ENCODE measurements at regions not wholly inside any gene's neighbourhood (a gene's known extent, or its start where the extent isn't known, plus 50 kb on each side); places are given as distances from the start of the nearest gene placed in this dataset.

DNA sequence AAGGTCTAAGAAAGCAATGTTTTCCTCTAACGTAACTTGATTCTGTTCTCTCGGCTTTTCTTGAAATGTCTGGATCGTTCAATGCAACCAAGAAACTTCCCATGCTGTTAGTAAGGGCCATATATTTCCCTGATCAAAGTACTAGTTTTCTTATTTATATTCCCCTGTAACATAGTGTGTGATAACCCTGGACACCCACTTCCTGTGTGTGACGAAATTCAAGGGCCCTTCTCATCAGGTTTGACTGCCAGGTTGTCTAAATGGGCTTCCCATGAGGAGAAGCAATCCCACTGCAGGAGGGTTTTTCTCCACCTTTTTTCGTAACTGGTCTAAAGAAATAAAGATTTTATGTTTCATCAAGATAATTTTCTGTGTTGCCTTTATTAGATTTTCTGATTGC is 102.6 kb upstream of the RPS6KA2 start:
- DNase-seq (ENCODE audit: low spot score in 2 of 2, unreplicated experiment in 2 of 2): no peak
- TF ChIP-seq, protein P1, sequence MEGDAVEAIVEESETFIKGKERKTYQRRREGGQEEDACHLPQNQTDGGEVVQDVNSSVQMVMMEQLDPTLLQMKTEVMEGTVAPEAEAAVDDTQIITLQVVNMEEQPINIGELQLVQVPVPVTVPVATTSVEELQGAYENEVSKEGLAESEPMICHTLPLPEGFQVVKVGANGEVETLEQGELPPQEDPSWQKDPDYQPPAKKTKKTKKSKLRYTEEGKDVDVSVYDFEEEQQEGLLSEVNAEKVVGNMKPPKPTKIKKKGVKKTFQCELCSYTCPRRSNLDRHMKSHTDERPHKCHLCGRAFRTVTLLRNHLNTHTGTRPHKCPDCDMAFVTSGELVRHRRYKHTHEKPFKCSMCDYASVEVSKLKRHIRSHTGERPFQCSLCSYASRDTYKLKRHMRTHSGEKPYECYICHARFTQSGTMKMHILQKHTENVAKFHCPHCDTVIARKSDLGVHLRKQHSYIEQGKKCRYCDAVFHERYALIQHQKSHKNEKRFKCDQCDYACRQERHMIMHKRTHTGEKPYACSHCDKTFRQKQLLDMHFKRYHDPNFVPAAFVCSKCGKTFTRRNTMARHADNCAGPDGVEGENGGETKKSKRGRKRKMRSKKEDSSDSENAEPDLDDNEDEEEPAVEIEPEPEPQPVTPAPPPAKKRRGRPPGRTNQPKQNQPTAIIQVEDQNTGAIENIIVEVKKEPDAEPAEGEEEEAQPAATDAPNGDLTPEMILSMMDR (IDR thresholded peaks at IDR 0.05; ENCODE audit: unreplicated experiment): no peak
- H3K27me3 Mint-ChIP-seq (ENCODE audit: low read depth): peaks cover 2% of the 10 kb centered on the region
- peaks cover 18% of the 10 kb centered on the region for H3K4me1 Mint-ChIP-seq
- H3K9me3 Mint-ChIP-seq: no peaks in the 10 kb centered on the region
- H3K36me3 Mint-ChIP-seq: no peaks in the 10 kb centered on the region
- no peak overlapping the region for H3K4me3 Mint-ChIP-seq
- H3K27ac Mint-ChIP-seq: no peak overlapping the region

DNA sequence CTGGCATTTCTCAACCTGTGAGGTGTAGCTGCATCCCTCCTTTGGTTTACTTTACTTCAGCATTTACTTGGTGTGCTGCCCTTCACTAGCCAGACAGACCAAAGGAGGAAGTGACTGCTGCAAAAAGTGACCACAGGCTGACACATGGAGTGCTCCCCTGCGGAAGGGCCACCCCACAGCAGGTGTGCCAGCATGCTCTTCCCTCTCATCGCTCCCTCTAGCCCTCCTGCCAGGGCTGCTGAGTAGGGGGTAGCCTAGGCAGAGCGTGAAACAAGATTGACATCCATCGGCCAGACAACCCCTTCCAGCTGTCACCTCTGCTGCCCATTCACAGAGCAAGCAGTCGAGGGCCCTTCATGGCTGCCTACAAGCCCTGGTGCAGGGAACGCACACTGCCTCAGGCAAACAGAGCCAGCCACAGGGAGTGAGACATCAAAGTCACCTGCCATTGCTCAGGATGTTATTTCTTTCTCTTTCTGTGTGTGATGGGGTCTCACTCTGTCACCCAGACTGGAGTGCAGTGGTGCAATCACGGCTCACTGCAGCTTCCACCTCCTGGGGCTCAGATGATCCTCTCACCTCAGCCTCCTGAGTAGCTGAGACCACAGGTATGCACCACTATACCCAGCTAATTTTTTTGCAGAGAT is 102.0 kb upstream of the RPS6KA2 start:
- peaks cover 24% of the 10 kb centered on the region for H3K4me1 Mint-ChIP-seq
- no peak overlapping the region for H3K27ac Mint-ChIP-seq
- no peaks in the 10 kb centered on the region for H3K9me3 Mint-ChIP-seq
- no peak for DNase-seq (ENCODE audit: low spot score in 2 of 2, unreplicated experiment in 2 of 2)
- peaks cover 2% of the 10 kb centered on the region for H3K27me3 Mint-ChIP-seq (ENCODE audit: low read depth)
- TF ChIP-seq, protein P1 (IDR thresholded peaks at IDR 0.05; ENCODE audit: unreplicated experiment): no peak
- no peak overlapping the region for H3K4me3 Mint-ChIP-seq
- no peaks in the 10 kb centered on the region for H3K36me3 Mint-ChIP-seq

DNA sequence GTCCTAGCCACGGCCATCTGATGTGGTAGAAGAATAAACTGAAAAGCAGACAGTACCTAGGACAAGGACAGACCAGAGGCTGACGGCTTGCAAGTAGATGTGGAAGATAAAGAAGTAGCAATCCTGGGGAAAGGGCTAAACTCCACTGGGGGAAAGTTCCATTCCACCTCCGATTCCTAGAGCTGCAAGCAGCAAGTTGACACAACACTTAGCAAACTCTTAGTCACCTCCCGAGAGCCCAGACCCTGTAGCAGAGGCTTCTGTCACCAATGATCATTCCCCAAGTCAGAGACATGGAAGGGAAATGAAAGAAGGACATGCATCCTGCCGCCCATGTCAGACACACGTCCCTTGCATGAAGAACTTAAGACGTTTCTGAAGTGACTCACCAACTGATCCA is 99.2 kb upstream of the RPS6KA2 start:
- no peak for DNase-seq (ENCODE audit: low spot score in 2 of 2, unreplicated experiment in 2 of 2)
- peaks cover 25% of the 10 kb centered on the region for H3K4me1 Mint-ChIP-seq
- H3K27me3 Mint-ChIP-seq (ENCODE audit: low read depth): peaks cover 12% of the 10 kb centered on the region
- TF ChIP-seq, protein P1 (IDR thresholded peaks at IDR 0.05; ENCODE audit: unreplicated experiment): no peak
- no peak overlapping the region for H3K4me3 Mint-ChIP-seq
- H3K27ac Mint-ChIP-seq: no peak overlapping the region
- H3K9me3 Mint-ChIP-seq: no peaks in the 10 kb centered on the region
- no peaks in the 10 kb centered on the region for H3K36me3 Mint-ChIP-seq

DNA sequence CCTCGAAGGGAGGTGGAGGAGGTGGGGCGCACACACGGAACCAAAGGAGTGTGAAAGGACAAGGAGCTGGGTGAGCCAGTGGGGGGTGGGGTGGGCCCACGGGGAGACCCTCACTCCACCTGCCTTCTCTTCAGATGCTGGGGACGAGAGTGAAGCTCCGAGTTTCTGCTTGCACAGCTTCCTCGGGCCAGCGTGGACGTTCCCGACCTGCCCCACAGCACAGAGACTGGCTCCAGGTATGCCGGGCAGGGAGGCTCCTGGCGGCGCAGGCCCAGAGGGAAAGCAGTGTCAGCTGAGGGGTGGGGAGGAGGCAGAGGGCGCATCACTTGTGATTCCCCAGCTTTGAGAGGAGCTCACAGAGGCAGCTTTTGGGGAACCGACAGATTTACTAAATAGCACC is 98.5 kb upstream of the RPS6KA2 start:
- no peak for DNase-seq (ENCODE audit: low spot score in 2 of 2, unreplicated experiment in 2 of 2)
- H3K27ac Mint-ChIP-seq: no peak overlapping the region
- no peaks in the 10 kb centered on the region for H3K36me3 Mint-ChIP-seq
- no peak overlapping the region for H3K4me3 Mint-ChIP-seq
- TF ChIP-seq, protein P1 (IDR thresholded peaks at IDR 0.05; ENCODE audit: unreplicated experiment): no peak
- no peaks in the 10 kb centered on the region for H3K9me3 Mint-ChIP-seq
- H3K4me1 Mint-ChIP-seq: peaks cover 27% of the 10 kb centered on the region
- peaks cover 12% of the 10 kb centered on the region for H3K27me3 Mint-ChIP-seq (ENCODE audit: low read depth)

DNA sequence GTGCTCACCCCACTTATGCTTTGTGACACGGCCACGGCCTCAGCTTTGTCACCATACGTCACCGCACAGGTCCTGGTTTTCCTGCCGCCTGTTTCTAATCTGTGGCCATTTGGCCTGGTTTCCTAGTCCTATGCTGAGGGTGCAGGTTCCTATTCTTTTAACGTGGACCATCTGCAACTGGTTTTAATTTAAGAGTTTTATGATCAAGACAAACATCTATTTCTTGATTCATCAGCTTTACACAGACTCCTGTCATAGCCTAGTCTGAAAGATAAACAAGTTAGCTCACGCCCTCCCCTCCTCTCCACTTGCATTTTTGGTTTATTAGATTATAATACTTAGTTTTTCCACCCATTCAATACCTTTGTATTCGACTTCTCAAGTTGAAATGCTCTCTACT is 97.5 kb upstream of the RPS6KA2 start:
- no peaks in the 10 kb centered on the region for H3K36me3 Mint-ChIP-seq
- TF ChIP-seq, protein P1 (IDR thresholded peaks at IDR 0.05; ENCODE audit: unreplicated experiment): no peak
- H3K27me3 Mint-ChIP-seq (ENCODE audit: low read depth): peaks cover 12% of the 10 kb centered on the region
- H3K27ac Mint-ChIP-seq: peak overlapping the region; percentile 44
- H3K9me3 Mint-ChIP-seq: no peaks in the 10 kb centered on the region
- H3K4me3 Mint-ChIP-seq: no peak overlapping the region
- no peak for DNase-seq (ENCODE audit: low spot score in 2 of 2, unreplicated experiment in 2 of 2)
- peaks cover 23% of the 10 kb centered on the region for H3K4me1 Mint-ChIP-seq

DNA sequence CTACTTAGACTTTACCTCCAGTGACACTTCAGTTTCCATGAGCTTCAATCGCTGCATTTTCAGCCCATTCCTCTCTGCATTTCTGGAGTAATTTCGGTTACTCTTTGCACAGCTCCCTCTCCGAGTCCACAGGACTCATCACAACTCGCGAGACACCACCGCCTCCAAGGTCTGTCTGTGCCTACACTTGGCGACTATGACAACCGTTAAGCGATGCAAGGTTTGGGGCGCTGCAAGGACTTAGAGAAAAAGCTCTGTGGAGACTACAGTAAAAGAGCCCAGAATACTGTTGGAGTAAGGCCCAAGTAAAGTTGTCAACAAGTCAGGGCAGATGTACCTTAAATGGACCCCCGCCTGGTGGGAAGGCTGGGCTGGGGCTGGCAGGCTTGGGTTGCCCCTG is 95.7 kb upstream of the RPS6KA2 start:
- H3K4me3 Mint-ChIP-seq: no peak overlapping the region
- peaks cover 15% of the 10 kb centered on the region for H3K27me3 Mint-ChIP-seq (ENCODE audit: low read depth)
- TF ChIP-seq, protein P1 (IDR thresholded peaks at IDR 0.05; ENCODE audit: unreplicated experiment): no peak
- H3K36me3 Mint-ChIP-seq: no peaks in the 10 kb centered on the region
- no peak for DNase-seq (ENCODE audit: low spot score in 2 of 2, unreplicated experiment in 2 of 2)
- peaks cover 13% of the 10 kb centered on the region for H3K4me1 Mint-ChIP-seq
- no peaks in the 10 kb centered on the region for H3K9me3 Mint-ChIP-seq
- no peak overlapping the region for H3K27ac Mint-ChIP-seq

Data from mesothelial cell of epicardium (in vitro differentiated cells).